HL-60 (cell line): ENCODE measurements at regions not wholly inside any gene's neighbourhood (a gene's known extent, or its start where the extent isn't known, plus 50 kb on each side); places are given as distances from the start of the nearest gene placed in this dataset.

Experiments
- CTCF ChIP-seq: IDR thresholded peaks from one replicate; pipeline ENCODE4 v1.5.1; 2011; ENCODE audit warnings: low read length, control low read depth, inconsistent platforms; ENCODE audit not compliant: insufficient read depth
- REST ChIP-seq: IDR thresholded peaks from 2 replicates; pipeline ENCODE4 v1.6.1; 2012; ENCODE audit warnings: low read depth; ENCODE audit not compliant: insufficient replicate concordance

- TF ChIP-seq CTCF (no peak), REST (no peak)
Measured at GRCh38 chr11:114886644-114887265, 208.4 kb downstream of the NXPE2 start.
